Neural progenitor cell (in vitro differentiated cells): ENCODE measurements at regions not wholly inside any gene's neighbourhood (a gene's known extent, or its start where the extent isn't known, plus 50 kb on each side); places are given as distances from the start of the nearest gene placed in this dataset.

Experiments
- DNase-seq: peaks from one replicate; pipeline ENCODE4 v3.0.0-alpha.2; 2016; ENCODE audit warnings: low spot score
- H2AFZ ChIP-seq: fragments of 200-600 bp; sonication (generic); replicated peaks from 2 replicates; pipeline ENCODE4 v1.6.1; 2016; ENCODE audit warnings: antibody characterized with exemption
- H3F3A ChIP-seq: fragments of 200-600 bp; sonication (generic); 2 replicates; pipeline ENCODE4 v1.6.1; 2016; ENCODE audit warnings: antibody characterized with exemption, low read depth
- H3K27ac ChIP-seq: fragments of 200-600 bp; sonication (generic); 2 replicates; pipeline ENCODE4 v1.5.1; 2016; ENCODE audit warnings: mild to moderate bottlenecking
- H3K27me3 ChIP-seq: fragments of 200-600 bp; sonication (generic); 2 replicates; pipeline ENCODE4 v1.6.1; 2016; ENCODE audit warnings: mild to moderate bottlenecking, moderate library complexity
- H3K36me3 ChIP-seq: fragments of 200-600 bp; sonication (generic); 2 replicates; pipeline ENCODE4 v1.5.1; 2016
- H3K4me1 ChIP-seq: fragments of 200-600 bp; sonication (generic); 2 replicates; pipeline ENCODE4 v1.6.1; 2016; ENCODE audit warnings: mixed run types
- H3K4me2 ChIP-seq: fragments of 200-600 bp; sonication (generic); 2 replicates; pipeline ENCODE4 v1.6.1; 2016
- H3K4me3 ChIP-seq: fragments of 200-600 bp; sonication (generic); 2 replicates; pipeline ENCODE4 v1.5.1; 2016
- H3K79me2 ChIP-seq: fragments of 200-600 bp; sonication (generic); 2 replicates; pipeline ENCODE4 v1.6.1; 2016; ENCODE audit warnings: low read depth
- H3K9ac ChIP-seq: fragments of 200-600 bp; sonication (generic); 2 replicates; pipeline ENCODE4 v1.6.1; 2016
- H3K9me3 ChIP-seq: fragments of 200-600 bp; sonication (generic); 2 replicates; pipeline ENCODE4 v1.5.1; 2016; ENCODE audit warnings: low read depth
- H4K20me1 ChIP-seq: fragments of 200-600 bp; sonication (generic); 2 replicates; pipeline ENCODE4 v1.6.1; 2016; ENCODE audit warnings: low read depth
- H3K27ac Mint-ChIP-seq: 3 replicates; pipeline ENCODE4 v1.8.0; 2021; ENCODE audit warnings: mixed read lengths
- H3K27me3 Mint-ChIP-seq: 2 replicates; pipeline ENCODE4 v1.8.0; 2022; ENCODE audit warnings: low read depth, mild to moderate bottlenecking, inconsistent platforms, moderate library complexity, mixed read lengths; ENCODE audit not compliant: insufficient read depth
- H3K36me3 Mint-ChIP-seq: 3 replicates; pipeline ENCODE4 v1.8.0; 2021; ENCODE audit warnings: mixed read lengths
- H3K4me1 Mint-ChIP-seq: 3 replicates; pipeline ENCODE4 v1.8.0; 2021; ENCODE audit warnings: mixed read lengths
- H3K4me3 Mint-ChIP-seq: 3 replicates; pipeline ENCODE4 v1.8.0; 2021; ENCODE audit warnings: mild to moderate bottlenecking, moderate library complexity, mixed read lengths
- H3K9me3 Mint-ChIP-seq: 3 replicates; pipeline ENCODE4 v1.8.0; 2020; ENCODE audit warnings: mixed read lengths
- CTCF ChIP-seq: fragments of 200-600 bp; sonication (generic); IDR thresholded peaks from 2 replicates; pipeline ENCODE4 v1.5.1; 2017; ENCODE audit warnings: antibody characterized with exemption, mild to moderate bottlenecking
- EZH2 ChIP-seq: fragments of 200-600 bp; sonication (generic); IDR thresholded peaks from 2 replicates; pipeline ENCODE4 v1.6.1; 2017; ENCODE audit warnings: antibody characterized with exemption, mild to moderate bottlenecking, moderate library complexity
- EZH2phosphoT487 ChIP-seq: fragments of 200-600 bp; sonication (generic); IDR thresholded peaks from 2 replicates; pipeline ENCODE4 v1.6.1; 2017; ENCODE audit warnings: antibody characterized with exemption

GRCh38 chr12:124424516-124424905 is 129.6 kb downstream of the RFLNA start:
- Mint-ChIP-seq H3K27me3 (peaks cover 7% of the 10 kb centered on the region), H3K27ac (peak overlapping the region; percentile 53), H3K4me1 (peaks cover 38% of the 10 kb centered on the region), H3K4me3 (no peak overlapping the region), H3K9me3 (no peaks in the 10 kb centered on the region), H3K36me3 (peaks cover 23% of the 10 kb centered on the region)
- Histone ChIP-seq H3K4me1 (peaks cover 21% of the 10 kb centered on the region), H3K27ac (no peak overlapping the region), H4K20me1 (peaks cover 17% of the 10 kb centered on the region), H3K4me3 (no peak overlapping the region), H3K27me3 (no peaks in the 10 kb centered on the region), H3K36me3 (no peaks in the 10 kb centered on the region), H3K4me2 (no peak overlapping the region), H3K9ac (no peak overlapping the region), H3K9me3 (no peaks in the 10 kb centered on the region), H3K79me2 (no peaks in the 10 kb centered on the region), H2AFZ (no peak overlapping the region), H3F3A (no peaks in the 10 kb centered on the region)
- TF ChIP-seq CTCF (no peak), EZH2phosphoT487 (no peak), EZH2 (no peak)
- DNase-seq: no peak

- Histone ChIP-seq H3K4me2 (no peak overlapping the region), H3K4me3 (no peak overlapping the region), H2AFZ (no peak overlapping the region), H3F3A (no peaks in the 10 kb centered on the region), H3K36me3 (no peaks in the 10 kb centered on the region), H3K79me2 (no peaks in the 10 kb centered on the region), H4K20me1 (peaks cover 17% of the 10 kb centered on the region), H3K9me3 (no peaks in the 10 kb centered on the region), H3K27me3 (no peaks in the 10 kb centered on the region), H3K27ac (no peak overlapping the region), H3K9ac (no peak overlapping the region), H3K4me1 (peaks cover 21% of the 10 kb centered on the region)
- Mint-ChIP-seq H3K36me3 (peaks cover 29% of the 10 kb centered on the region), H3K27me3 (peaks cover 7% of the 10 kb centered on the region), H3K4me1 (peaks cover 38% of the 10 kb centered on the region), H3K4me3 (no peak overlapping the region), H3K27ac (peak overlapping the region; percentile 53), H3K9me3 (no peaks in the 10 kb centered on the region)
- DNase-seq: no peak
- TF ChIP-seq CTCF (no peak), EZH2 (no peak), EZH2phosphoT487 (no peak)
Measured at GRCh38 chr12:124423761-124424515, 129.0 kb downstream of the RFLNA start.

- H3K27ac ChIP-seq: no peak overlapping the region
- Mint-ChIP-seq H3K27ac (no peak overlapping the region), H3K9me3 (no peaks in the 10 kb centered on the region), H3K4me1 (peaks cover 28% of the 10 kb centered on the region), H3K4me3 (no peak overlapping the region), H3K36me3 (peaks cover 34% of the 10 kb centered on the region), H3K27me3 (peaks cover 7% of the 10 kb centered on the region)
- H3K79me2 ChIP-seq: no peaks in the 10 kb centered on the region
- no peaks in the 10 kb centered on the region for H3K36me3 ChIP-seq
- H3K4me3 ChIP-seq: no peak overlapping the region
- H3K9ac ChIP-seq: no peak overlapping the region
- H3K27me3 ChIP-seq: no peaks in the 10 kb centered on the region
- TF ChIP-seq EZH2 (no peak), EZH2phosphoT487 (no peak), CTCF (no peak)
- peaks cover 17% of the 10 kb centered on the region for H3K4me1 ChIP-seq
- peaks cover 14% of the 10 kb centered on the region for H4K20me1 ChIP-seq
- H3K4me2 ChIP-seq: no peak overlapping the region
- no peak for DNase-seq
- H3F3A ChIP-seq: no peaks in the 10 kb centered on the region
- no peak overlapping the region for H2AFZ ChIP-seq
- H3K9me3 ChIP-seq: no peaks in the 10 kb centered on the region
Measured at GRCh38 chr12:124422570-124423523, 128.0 kb downstream of the RFLNA start.
